ENCODE measurements at regions not wholly inside any gene's neighbourhood (a gene's known extent, or its start where the extent isn't known, plus 50 kb on each side); places are given as distances from the start of the nearest gene placed in this dataset.

DNA sequence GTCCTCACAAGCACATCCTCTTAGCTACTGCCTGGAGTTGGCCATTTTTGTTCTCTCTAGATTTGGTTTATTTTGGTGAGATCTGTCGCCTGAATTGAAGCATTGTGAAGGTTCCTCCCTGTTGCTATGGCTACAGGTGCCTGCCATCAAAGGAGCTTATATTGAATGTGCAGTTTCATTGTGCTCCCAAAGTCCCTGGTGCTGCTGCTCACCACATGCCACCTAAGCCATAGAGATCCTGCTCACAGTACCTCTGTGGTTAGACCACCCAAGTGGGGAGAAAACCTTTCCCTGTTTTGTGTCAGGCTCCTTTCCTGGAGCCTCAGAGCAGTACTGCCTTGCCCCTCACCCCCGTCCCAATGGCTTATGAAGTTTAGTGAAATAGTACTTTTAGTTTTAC is 383.4 kb downstream of the TMEM38B start:
- no peak for ATAC-seq
- Histone ChIP-seq H3K27ac (no peak overlapping the region), H3K36me3 (no peaks in the 10 kb centered on the region), H3K4me3 (no peak overlapping the region), H3K27me3 (no peaks in the 10 kb centered on the region), H3K9me3 (no peaks in the 10 kb centered on the region), H3K4me1 (peaks cover 0 to 2% (median 0%) of the 10 kb centered on the region in 12 donors)
- TF ChIP-seq POLR2A (IDR thresholded peaks at IDR 0.05), result no peak
- TF ChIP-seq, protein P1, sequence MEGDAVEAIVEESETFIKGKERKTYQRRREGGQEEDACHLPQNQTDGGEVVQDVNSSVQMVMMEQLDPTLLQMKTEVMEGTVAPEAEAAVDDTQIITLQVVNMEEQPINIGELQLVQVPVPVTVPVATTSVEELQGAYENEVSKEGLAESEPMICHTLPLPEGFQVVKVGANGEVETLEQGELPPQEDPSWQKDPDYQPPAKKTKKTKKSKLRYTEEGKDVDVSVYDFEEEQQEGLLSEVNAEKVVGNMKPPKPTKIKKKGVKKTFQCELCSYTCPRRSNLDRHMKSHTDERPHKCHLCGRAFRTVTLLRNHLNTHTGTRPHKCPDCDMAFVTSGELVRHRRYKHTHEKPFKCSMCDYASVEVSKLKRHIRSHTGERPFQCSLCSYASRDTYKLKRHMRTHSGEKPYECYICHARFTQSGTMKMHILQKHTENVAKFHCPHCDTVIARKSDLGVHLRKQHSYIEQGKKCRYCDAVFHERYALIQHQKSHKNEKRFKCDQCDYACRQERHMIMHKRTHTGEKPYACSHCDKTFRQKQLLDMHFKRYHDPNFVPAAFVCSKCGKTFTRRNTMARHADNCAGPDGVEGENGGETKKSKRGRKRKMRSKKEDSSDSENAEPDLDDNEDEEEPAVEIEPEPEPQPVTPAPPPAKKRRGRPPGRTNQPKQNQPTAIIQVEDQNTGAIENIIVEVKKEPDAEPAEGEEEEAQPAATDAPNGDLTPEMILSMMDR (IDR thresholded peaks at IDR 0.05), result no peak
- intact Hi-C loops (cut with DNase I), result loop anchor here in 2 of 10 donors (10.0 kb wide), 2 partner anchors 53 to 143 kb away; no protein-coding TSS in a partner anchor
- no peak for DNase-seq
- 81 to 91% (median 84%) methylated on average over 2 of the region's 2 CpGs for WGBS, 4 donors

DNA sequence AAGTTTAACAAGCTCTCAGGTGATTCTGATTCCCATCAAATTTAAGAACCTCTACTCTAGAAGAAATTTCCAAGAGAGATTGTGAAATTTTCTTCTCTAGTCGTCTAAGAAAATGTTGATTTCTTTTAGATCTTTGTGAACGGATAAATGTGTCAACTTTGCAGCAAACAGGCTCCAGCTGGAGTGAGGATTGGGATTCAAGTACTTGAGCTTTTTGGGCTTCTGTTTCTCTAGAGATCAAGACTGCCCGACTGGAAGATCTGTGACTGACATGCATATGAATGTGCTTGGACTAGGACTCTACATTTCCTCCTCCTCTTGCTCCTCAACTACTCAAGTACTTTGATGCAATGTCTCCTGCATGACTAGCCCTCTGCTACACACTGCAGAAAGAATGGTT is 388.3 kb downstream of the TMEM38B start:
- no peak for TF ChIP-seq POLR2A (IDR thresholded peaks at IDR 0.05)
- TF ChIP-seq, protein P1 (IDR thresholded peaks at IDR 0.05), result no peak
- no peak for ATAC-seq
- Histone ChIP-seq H3K36me3 (no peaks in the 10 kb centered on the region), H3K4me3 (no peak overlapping the region), H3K4me1 (no peaks in the 10 kb centered on the region), H3K27ac (no peak overlapping the region), H3K9me3 (no peaks in the 10 kb centered on the region), H3K27me3 (no peaks in the 10 kb centered on the region)
- intact Hi-C loops (cut with DNase I), result no loop called here
- WGBS, 4 donors, result 43 to 74% (median 64%) methylated on average over 3 of the region's 3 CpGs
- no peak for DNase-seq

DNA sequence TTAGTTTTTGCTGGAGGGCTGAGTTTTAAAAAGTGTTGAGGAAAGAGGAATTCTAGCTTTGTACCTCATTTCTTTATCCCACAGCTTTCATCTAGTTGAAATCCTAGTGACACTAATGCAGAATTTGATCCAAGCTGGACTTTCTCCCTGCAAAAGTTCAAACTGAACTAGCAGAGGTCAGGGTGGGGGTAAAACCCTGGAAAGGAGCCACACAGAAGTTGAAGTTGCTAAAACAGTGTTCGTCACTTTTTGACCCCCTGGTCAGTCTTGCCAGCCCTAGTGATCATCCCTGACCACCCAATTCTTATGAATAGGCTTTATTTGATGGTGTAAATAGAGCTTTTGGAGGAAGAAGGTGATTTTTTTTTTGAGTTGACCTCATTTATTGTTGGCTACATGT is 390.4 kb downstream of the TMEM38B start:
- ATAC-seq (no peak), DNase-seq (no peak)
- H3K9me3 ChIP-seq, result peaks cover 0 to 7% (median 0%) of the 10 kb centered on the region in 12 donors
- H3K36me3 ChIP-seq, result no peaks in the 10 kb centered on the region
- WGBS, 4 donors, result 41 to 71% (median 63%) methylated on average over 1 of the region's 1 CpG
- H3K27ac ChIP-seq, result no peak overlapping the region
- no peaks in the 10 kb centered on the region for H3K4me1 ChIP-seq
- no peak for TF ChIP-seq POLR2A (IDR thresholded peaks at IDR 0.05)
- TF ChIP-seq, protein P1 (IDR thresholded peaks at IDR 0.05), result no peak
- no peak overlapping the region for H3K4me3 ChIP-seq
- intact Hi-C loops (cut with DNase I), result no loop called here
- no peaks in the 10 kb centered on the region for H3K27me3 ChIP-seq

DNA sequence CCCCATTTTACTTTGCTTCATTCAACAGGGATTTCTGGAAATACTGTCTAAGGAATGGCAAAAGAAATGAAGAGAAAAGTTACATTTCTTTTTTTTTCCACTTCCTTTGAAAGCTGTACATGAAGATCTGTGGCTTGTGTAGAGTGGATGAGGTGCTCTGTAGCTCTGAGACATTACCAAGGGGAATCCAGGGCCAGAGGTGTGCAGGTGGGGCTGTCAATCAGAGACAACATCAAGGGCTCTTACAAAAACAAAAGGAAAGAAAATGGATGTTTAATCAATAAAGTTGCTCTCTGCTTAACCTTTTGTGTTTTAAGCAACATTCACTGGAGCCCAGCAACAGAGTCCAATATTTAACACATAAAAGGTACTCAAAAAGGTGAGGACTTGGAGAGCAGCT is 391.1 kb downstream of the TMEM38B start:
- no peaks in the 10 kb centered on the region for H3K4me1 ChIP-seq
- ATAC-seq, result no peak
- H3K27ac ChIP-seq, result no peak overlapping the region
- TF ChIP-seq, protein P1 (IDR thresholded peaks at IDR 0.05), result no peak
- no peak for TF ChIP-seq POLR2A (IDR thresholded peaks at IDR 0.05)
- H3K36me3 ChIP-seq, result no peaks in the 10 kb centered on the region
- intact Hi-C loops (cut with DNase I), result no loop called here
- no peaks in the 10 kb centered on the region for H3K27me3 ChIP-seq
- DNase-seq, result no peak
- peaks cover 0 to 9% (median 0%) of the 10 kb centered on the region in 12 donors for H3K9me3 ChIP-seq
- no peak overlapping the region for H3K4me3 ChIP-seq

Data from heart left ventricle (tissue), 16 donors.